ENCODE measurements at regions not wholly inside any gene's neighbourhood (a gene's known extent, or its start where the extent isn't known, plus 50 kb on each side); places are given as distances from the start of the nearest gene placed in this dataset.
"Not testable (repeated sequence)": the region's sequence is repeated elsewhere in the genome, so short reads cannot be mapped to it uniquely, and the experiment has no call there.

GRCh38 chr10:130975351-130975750, 336.2 kb downstream of the TCERG1L start:
- DNase-seq (ENCODE audit: low read depth in 1 of 2, low spot score in 1 of 2): not testable (repeated sequence)

- DNase-seq (ENCODE audit: low read depth in 1 of 2, low spot score in 1 of 2): no peak
Measured at GRCh38 chr10:130982802-130983201, 328.7 kb downstream of the TCERG1L start.

GRCh38 chr10:130983749-130984148, 327.8 kb downstream of the TCERG1L start:
- no peak for DNase-seq (ENCODE audit: low read depth in 1 of 2, low spot score in 1 of 2)

DNA sequence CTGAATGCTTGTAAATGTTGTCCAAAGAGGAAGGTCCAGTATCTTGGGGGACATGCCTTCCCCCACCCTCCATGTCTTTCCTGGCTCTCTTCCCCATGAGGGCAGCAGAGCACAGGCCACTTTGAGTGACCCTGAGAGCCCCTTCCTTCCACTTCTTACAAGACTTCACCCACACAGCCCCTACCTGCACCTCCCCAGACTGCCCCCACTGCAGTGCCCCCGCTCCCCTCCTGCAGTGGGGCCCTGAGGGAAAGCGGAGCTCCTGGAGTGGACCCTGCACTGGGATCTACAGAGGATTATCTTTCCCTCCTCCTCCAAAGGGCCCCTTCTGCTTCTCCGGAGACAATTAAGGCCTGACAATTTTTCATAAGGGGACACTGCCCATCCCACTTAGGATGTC, 326.8 kb downstream of the TCERG1L start:
- no peak for DNase-seq (ENCODE audit: low read depth in 1 of 2, low spot score in 1 of 2)

GRCh38 chr10:130985158-130985753, 326.3 kb downstream of the TCERG1L start:
- no peak for DNase-seq (ENCODE audit: low read depth in 1 of 2, low spot score in 1 of 2)

GRCh38 chr10:130986846-130987245, 324.7 kb downstream of the TCERG1L start:
- no peak for DNase-seq (ENCODE audit: low read depth in 1 of 2, low spot score in 1 of 2)

DNA sequence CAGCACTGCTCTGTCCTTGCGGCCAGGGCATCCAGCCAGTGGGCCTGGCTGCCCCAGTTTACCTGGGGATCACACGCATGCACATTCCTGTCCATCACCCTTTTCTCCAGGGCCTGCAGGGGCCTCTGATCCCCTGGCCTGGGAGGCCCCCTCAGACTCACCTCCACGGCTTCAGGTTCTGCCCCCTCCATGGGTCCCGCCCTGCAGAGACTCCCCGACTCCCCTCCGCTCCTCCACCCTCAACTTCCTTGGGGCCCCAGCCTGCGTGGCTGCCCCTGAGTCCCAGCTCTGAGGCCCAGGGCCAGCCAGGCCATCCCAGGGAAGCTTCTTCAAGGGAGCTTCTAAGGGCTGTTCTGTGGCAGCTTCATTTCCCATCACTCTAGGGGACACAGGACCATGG, 324.1 kb downstream of the TCERG1L start:
- no peak for DNase-seq (ENCODE audit: low read depth in 1 of 2, low spot score in 1 of 2)

- DNase-seq (ENCODE audit: low read depth in 1 of 2, low spot score in 1 of 2): no peak
Measured at GRCh38 chr10:130989670-130990232, 321.8 kb downstream of the TCERG1L start.

DNA sequence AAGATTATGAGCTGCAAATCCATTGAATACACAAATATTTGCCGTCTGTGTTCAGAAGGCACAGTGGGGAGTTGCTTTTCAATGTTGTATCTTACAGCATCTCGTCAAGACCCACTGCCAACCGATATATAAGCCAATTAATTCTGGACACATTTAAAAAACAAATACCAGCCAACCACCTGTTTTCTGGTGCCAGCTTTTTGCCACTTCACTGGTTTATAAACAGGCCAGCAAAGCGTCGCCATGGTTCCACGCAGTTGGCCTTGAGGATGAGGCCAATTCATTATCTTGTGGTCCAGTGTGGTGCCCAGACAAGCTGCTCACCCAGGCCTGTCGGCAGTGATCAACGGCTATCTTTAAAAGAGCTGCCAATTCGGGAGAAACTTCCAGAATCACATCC, 321.0 kb downstream of the TCERG1L start:
- DNase-seq (ENCODE audit: low read depth in 1 of 2, low spot score in 1 of 2): no peak

GRCh38 chr10:130992802-130993523, 318.6 kb downstream of the TCERG1L start:
- no peak for DNase-seq (ENCODE audit: low read depth in 1 of 2, low spot score in 1 of 2)

GRCh38 chr10:130993612-130994011, 317.9 kb downstream of the TCERG1L start:
- no peak for DNase-seq (ENCODE audit: low read depth in 1 of 2, low spot score in 1 of 2)

- no peak for DNase-seq (ENCODE audit: low read depth in 1 of 2, low spot score in 1 of 2)
Measured at GRCh38 chr10:130994191-130994590, 317.3 kb downstream of the TCERG1L start.

DNA sequence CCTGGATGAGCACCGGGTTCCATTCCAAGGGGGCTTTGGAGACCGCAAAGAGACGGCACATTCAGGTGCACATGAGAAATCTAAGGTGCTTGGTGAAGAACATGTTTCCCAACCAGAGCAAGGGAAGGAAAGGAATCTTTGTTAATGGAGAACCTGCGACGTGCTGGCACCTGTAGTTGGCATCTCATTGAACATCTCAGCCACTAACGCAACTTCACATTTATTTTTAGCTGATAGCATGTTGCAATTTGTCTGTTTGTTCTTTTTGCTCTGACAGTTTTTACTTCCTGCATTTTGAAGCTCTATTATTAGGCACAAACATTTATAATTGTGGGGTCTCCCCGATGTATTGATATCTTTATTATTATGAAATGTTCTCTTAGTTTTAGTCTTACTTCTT, 316.7 kb downstream of the TCERG1L start:
- no peak for DNase-seq (ENCODE audit: low read depth in 1 of 2, low spot score in 1 of 2)

DNA sequence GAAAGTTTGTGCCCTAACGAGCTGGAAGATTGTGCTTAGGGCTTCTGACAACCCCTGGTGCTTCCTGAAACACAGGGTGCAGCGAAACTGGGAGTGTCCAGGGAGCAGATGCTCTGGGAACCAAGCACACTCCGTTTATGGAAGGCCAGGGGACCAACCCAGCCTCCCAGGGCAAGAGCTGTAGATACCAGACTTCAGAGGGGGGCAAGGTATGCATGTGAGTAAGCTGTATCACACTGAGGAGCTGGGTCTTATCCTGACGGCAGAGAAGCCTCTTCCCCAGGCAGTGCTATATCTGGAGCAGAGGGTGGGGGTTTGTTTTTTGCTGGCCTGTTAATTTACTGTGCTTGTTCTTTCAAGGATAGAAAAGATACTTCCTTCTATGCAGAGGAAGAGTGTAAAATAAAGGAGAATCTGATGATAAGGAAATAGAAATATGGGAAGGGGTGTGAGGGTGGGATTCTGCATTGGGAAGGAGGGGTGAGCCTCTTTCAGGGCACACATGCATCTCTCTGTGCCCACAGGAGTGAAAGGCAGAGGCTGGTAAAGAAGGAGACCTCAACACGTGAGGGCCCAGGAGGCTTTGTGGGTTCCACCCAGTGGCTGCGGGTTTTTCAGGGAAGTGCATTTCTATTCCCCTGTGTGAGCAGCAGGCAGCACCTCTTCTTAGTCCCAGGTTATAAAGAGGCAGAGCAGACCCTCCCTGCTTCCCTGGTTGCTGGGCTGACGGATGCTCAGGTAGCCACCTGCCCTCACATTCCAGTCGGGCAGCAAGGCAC, 314.1 kb downstream of the TCERG1L start:
- DNase-seq (ENCODE audit: low read depth in 1 of 2, low spot score in 1 of 2): no peak

DNA sequence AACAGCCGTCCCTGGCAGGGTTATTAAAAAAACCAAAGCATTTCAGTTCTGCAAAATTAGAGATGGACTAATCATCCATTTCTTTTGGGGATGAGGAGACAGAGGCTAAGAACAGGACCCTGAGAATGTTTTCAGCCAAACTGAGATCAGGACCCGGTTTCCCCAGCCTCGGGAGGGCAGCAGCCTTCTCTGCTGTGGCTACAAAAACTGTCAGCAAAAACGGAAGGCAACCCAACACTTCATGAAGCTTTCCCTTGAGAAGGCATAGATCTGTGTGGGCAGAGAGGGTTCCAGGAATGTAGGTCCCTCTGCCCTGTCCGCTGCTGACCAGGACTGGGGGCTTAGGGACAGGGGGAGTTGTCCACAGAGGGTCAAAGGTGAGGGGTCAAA, 313.5 kb downstream of the TCERG1L start:
- DNase-seq (ENCODE audit: low read depth in 1 of 2, low spot score in 1 of 2): no peak

DNA sequence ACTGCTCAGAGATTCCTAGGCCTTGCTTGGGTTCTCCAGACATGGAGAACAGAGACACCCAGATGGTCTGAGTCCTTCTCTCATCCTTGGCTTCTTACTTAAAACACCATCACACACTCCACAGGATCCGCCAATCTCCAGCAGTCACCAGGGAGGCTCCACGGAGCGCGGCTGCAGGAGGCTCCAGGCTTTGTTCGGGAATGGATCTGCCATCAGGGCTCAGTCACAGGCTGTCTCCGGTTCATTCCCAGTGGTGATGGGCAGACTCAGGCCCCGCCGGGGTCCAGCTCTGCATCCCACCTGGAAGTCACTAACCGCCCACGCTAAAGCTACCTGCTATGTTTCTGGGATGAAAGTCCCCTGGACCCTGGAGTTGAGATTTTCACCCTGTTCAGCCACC, 312.9 kb downstream of the TCERG1L start:
- no peak for DNase-seq (ENCODE audit: low read depth in 1 of 2, low spot score in 1 of 2)

- no peak for DNase-seq (ENCODE audit: low read depth in 1 of 2, low spot score in 1 of 2)
Measured at GRCh38 chr10:130999376-131000202, 311.9 kb downstream of the TCERG1L start.

DNA sequence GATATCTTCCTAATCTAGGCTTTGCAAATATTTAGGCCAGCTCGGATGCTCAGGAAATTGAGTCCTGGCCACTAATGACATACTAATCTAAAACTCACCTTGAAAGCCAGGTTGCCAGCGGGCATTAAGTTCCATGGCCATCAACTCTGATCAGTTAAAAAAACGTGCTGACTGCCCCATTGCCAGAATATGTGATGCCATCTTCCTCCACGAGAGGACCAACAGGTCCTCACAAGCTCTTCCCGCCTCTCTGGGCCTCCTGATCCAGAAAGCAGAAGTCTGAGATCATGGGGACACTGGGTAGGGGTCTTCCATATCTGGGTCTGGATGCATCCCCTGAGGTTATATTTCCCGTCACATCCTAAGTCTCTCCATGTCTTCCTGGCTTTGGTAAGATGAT, 311.3 kb downstream of the TCERG1L start:
- DNase-seq (ENCODE audit: low read depth in 1 of 2, low spot score in 1 of 2): no peak

DNA sequence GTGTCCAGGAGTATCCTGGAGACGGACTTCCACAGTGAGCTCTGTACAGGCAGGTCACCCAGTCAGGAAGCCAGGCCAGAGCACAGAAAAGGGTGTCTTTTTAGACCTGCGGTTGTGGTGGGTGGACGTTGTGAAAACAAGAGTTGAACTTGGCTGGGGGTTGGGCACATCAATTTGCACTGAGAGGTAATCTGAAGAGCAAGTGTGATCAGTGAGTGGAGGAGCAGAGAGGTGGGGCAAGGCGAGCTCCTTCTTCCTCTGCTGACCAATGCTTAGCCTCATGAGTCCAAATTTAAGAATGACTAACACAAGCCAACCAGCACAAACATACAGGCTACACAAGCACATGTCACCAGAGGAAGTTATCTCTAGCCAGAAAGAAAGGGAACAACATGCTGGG, 310.8 kb downstream of the TCERG1L start:
- DNase-seq (ENCODE audit: low read depth in 1 of 2, low spot score in 1 of 2): no peak

DNA sequence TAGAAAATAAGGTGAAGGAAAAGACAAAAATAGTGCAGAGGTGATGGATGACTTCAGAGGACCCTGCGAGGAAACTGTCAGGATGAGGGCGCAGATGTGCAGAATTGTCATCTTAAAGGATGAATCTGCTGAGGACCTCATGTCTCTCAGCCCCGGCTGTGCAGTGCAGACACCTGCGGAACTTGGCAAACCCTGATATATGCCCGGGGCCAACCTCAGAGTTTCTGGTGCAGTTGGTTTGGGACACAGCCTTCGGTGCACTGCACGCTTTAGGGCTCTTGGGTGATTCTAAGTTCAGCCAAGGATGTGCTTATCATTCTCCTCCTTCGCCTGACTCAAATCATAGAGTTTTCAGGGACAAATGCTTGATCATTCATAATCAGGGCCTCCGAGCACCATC, 310.1 kb downstream of the TCERG1L start:
- DNase-seq (ENCODE audit: low read depth in 1 of 2, low spot score in 1 of 2): no peak

Data from stimulated activated CD4-positive, alpha-beta T cell treated with anti-CD3 and anti-CD28 coated beads, Interleukin-15, amount 100 ng/mL, for 1 hour (primary cell).